ENCODE measurements at regions not wholly inside any gene's neighbourhood (a gene's known extent, or its start where the extent isn't known, plus 50 kb on each side); places are given as distances from the start of the nearest gene placed in this dataset.

DNA sequence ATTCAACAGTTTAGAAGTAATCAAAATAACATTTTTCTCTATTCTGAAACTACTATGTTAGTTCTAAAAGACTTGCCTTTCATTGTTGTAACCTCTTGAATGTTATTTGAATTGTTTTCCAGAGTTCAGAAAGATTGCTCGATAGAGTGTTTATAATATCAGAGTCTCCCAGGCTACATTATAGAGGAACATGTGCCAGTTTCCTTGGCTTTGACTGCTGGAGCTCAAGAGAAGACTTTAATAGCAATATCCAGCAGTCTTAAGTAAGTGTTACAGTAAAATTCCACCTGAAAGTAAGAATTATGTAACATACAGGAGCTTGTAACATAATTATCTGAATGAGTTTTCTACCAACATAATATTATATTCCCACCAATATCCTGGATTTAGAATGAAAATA lies 991.8 kb upstream of the ADGRB3 start:
- TF ChIP-seq ZNF551 (CRISPR knock-in tag; IDR thresholded peaks at IDR 0.05) (no peak), CEBPG (CRISPR knock-in tag; IDR thresholded peaks at IDR 0.05) (no peak), CEBPG (tag; conservative IDR thresholded peaks at IDR 0.05 in 1 of 2, IDR thresholded peaks at IDR 0.05 in 1 of 2) (no peak), MECOM (CRISPR knock-in tag; IDR thresholded peaks at IDR 0.05) (no peak), HMGN3 (IDR thresholded peaks at IDR 0.05; ENCODE audit: borderline replicate concordance, extremely low read depth, insufficient read length, low read depth, low read length) (no peak)
- in situ Hi-C loops (cut with MboI) = no loop called here
- H3K4me2 ChIP-seq (ENCODE audit: insufficient read depth, low read length) = no peak overlapping the region
- H2AFZ ChIP-seq (ENCODE audit: low read depth, low read length) = no peak overlapping the region; the same call in 1 of the 2 replicates
- BruUV-seq (replicated peaks) = no TSS peak
- POLR2A ChIA-PET = no interaction called here
- H4K20me1 ChIP-seq (replicated peaks; ENCODE audit: control insufficient read depth, insufficient read depth, low read length) = no peaks in the 10 kb centered on the region
- H3K4me1 ChIP-seq (replicated peaks in 1 of 2; ENCODE audit: control insufficient read depth in 2 of 2, insufficient read depth in 2 of 2, low read length in 2 of 2) = no peaks in the 10 kb centered on the region
- DNase-seq (ENCODE audit: extremely low read depth in 1 of 4, low spot score in 3 of 4) (no peak), FAIRE-seq (no peak), ATAC-seq (no peak)
- H3K9me1 ChIP-seq (ENCODE audit: control insufficient read depth, insufficient read depth, low read length) = no peaks in the 10 kb centered on the region
- WGBS (ENCODE audit: insufficient coverage, low coverage, missing lambda C conversion rate) = 0% methylated on average over 1 of the region's 1 CpG
- no peaks in the 10 kb centered on the region for H3K79me2 ChIP-seq (ENCODE audit: control insufficient read depth, insufficient read depth, low read length)
- no peak overlapping the region for H3K9ac ChIP-seq (ENCODE audit: insufficient read depth in 1 of 2, low read depth in 2 of 2, low read length in 2 of 2)
- no peaks in the 10 kb centered on the region for H3K27me3 ChIP-seq (ENCODE audit: control insufficient read depth in 2 of 2, insufficient read depth in 2 of 2, low read length in 2 of 2)
- no peak overlapping the region for H3K4me3 ChIP-seq
- no peaks in the 10 kb centered on the region for H3K9me3 ChIP-seq (replicated peaks; ENCODE audit: control insufficient read depth, insufficient read depth, low read depth, low read length)
- intact Hi-C loops (cut with micrococcal nuclease) = loop anchor here (10.0 kb wide), 1 partner anchor 68 kb away; no protein-coding TSS in a partner anchor
- H3K36me3 ChIP-seq (ENCODE audit: control insufficient read depth, insufficient read depth, low read length) = no peaks in the 10 kb centered on the region
- H3K27ac ChIP-seq (ENCODE audit: extremely low read depth, low read depth, low read length) = no peak overlapping the region
- CTCF ChIA-PET (ENCODE audit: low intra/inter-chr PET ratio) = interaction anchor here (0.6 kb wide), 1 partner anchor 1228 kb away, joined by 3 read pairs; no protein-coding TSS in a partner anchor

DNA sequence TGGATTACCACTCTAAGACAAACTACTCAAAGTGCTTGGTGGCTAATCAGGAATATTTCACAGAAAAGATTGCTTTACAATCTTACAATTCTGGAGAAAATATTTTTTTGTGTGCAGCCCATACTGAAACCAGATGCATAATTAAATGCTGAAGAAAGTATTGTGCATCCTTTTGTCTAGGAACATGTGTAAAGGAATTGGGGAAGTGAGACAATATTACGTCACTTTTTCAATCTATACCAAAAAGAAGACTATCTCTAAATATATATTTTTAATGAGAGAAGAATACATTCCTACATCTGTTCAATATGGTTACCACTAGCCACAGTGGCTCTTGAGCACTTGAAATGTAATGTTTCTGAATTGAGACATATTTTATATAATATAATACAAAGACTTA lies 992.5 kb upstream of the ADGRB3 start:
- no peak for TF ChIP-seq BRD4 (IDR thresholded peaks at IDR 0.05)
- TF ChIP-seq CREB1 (IDR thresholded peaks at IDR 0.05) = no peak
- no peak for TF ChIP-seq CREB1 (CRISPR knock-in tag; IDR thresholded peaks at IDR 0.05)
- no peak for TF ChIP-seq HDAC2 (IDR thresholded peaks at IDR 0.05)
- TF ChIP-seq, protein P1, sequence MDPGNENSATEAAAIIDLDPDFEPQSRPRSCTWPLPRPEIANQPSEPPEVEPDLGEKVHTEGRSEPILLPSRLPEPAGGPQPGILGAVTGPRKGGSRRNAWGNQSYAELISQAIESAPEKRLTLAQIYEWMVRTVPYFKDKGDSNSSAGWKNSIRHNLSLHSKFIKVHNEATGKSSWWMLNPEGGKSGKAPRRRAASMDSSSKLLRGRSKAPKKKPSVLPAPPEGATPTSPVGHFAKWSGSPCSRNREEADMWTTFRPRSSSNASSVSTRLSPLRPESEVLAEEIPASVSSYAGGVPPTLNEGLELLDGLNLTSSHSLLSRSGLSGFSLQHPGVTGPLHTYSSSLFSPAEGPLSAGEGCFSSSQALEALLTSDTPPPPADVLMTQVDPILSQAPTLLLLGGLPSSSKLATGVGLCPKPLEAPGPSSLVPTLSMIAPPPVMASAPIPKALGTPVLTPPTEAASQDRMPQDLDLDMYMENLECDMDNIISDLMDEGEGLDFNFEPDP (CRISPR knock-in tag; IDR thresholded peaks at IDR 0.05) = no peak
- TF ChIP-seq EGR1 (conservative IDR thresholded peaks at IDR 0.05) = no peak
- TF ChIP-seq BHLHE40 (IDR thresholded peaks at IDR 0.05; ENCODE audit: low read length) = no peak
- TF ChIP-seq PRMT5 (CRISPR knock-in tag; IDR thresholded peaks at IDR 0.05) = no peak
- TF ChIP-seq, protein P2, sequence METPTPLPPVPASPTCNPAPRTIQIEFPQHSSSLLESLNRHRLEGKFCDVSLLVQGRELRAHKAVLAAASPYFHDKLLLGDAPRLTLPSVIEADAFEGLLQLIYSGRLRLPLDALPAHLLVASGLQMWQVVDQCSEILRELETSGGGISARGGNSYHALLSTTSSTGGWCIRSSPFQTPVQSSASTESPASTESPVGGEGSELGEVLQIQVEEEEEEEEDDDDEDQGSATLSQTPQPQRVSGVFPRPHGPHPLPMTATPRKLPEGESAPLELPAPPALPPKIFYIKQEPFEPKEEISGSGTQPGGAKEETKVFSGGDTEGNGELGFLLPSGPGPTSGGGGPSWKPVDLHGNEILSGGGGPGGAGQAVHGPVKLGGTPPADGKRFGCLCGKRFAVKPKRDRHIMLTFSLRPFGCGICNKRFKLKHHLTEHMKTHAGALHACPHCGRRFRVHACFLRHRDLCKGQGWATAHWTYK (CRISPR knock-in tag; IDR thresholded peaks at IDR 0.05) = no peak
- 73% methylated on average over 1 of the region's 1 CpG for WGBS (ENCODE audit: insufficient coverage, low coverage, missing lambda C conversion rate)
- no TSS peak for BruUV-seq (replicated peaks)
- ATAC-seq (no peak), FAIRE-seq (no peak), DNase-seq (ENCODE audit: extremely low read depth in 1 of 4, low spot score in 3 of 4) (no peak)
- no peaks in the 10 kb centered on the region for H4K20me1 ChIP-seq (replicated peaks; ENCODE audit: control insufficient read depth, insufficient read depth, low read length)
- H3K36me3 ChIP-seq (ENCODE audit: control insufficient read depth, insufficient read depth, low read length) = no peaks in the 10 kb centered on the region
- no peak overlapping the region for H3K9ac ChIP-seq (ENCODE audit: insufficient read depth in 1 of 2, low read depth in 2 of 2, low read length in 2 of 2)
- H3K27me3 ChIP-seq (ENCODE audit: control insufficient read depth in 2 of 2, insufficient read depth in 2 of 2, low read length in 2 of 2) = no peaks in the 10 kb centered on the region
- H3K79me2 ChIP-seq (ENCODE audit: control insufficient read depth, insufficient read depth, low read length) = no peaks in the 10 kb centered on the region
- ChIA-PET POLR2A (no interaction called here), CTCF (ENCODE audit: low intra/inter-chr PET ratio) (no interaction called here)
- no peaks in the 10 kb centered on the region for H3K9me1 ChIP-seq (ENCODE audit: control insufficient read depth, insufficient read depth, low read length)
- in situ Hi-C loops (cut with MboI) (no loop called here), intact Hi-C loops (cut with micrococcal nuclease) (loop anchor here (10.0 kb wide), 1 partner anchor 68 kb away; no protein-coding TSS in a partner anchor)
- H3K9me3 ChIP-seq (replicated peaks; ENCODE audit: control insufficient read depth, insufficient read depth, low read depth, low read length) = no peaks in the 10 kb centered on the region
- H3K4me3 ChIP-seq = no peak overlapping the region
- no peak overlapping the region for H3K4me2 ChIP-seq (ENCODE audit: insufficient read depth, low read length)
- H3K27ac ChIP-seq (ENCODE audit: extremely low read depth, low read depth, low read length) = no peak overlapping the region
- H2AFZ ChIP-seq (ENCODE audit: low read depth, low read length) = no peak overlapping the region
- H3K4me1 ChIP-seq (replicated peaks in 1 of 2; ENCODE audit: control insufficient read depth in 2 of 2, insufficient read depth in 2 of 2, low read length in 2 of 2) = no peaks in the 10 kb centered on the region

All from K562 (cell line).